Peyer's patch (tissue), 4 donors: ENCODE measurements at regions not wholly inside any gene's neighbourhood (a gene's known extent, or its start where the extent isn't known, plus 50 kb on each side); places are given as distances from the start of the nearest gene placed in this dataset.
"Not testable (repeated sequence)": the region's sequence is repeated elsewhere in the genome, so short reads cannot be mapped to it uniquely, and the experiment has no call there.

Source experiments
- DNase-seq, 3 donors: peaks; one replicate each; pipeline ENCODE4 v3.0.0-alpha.2; 2017 to 2019
- H3K27ac ChIP-seq, 4 donors: fragments of 200-600 bp; sonication (generic); one replicate each; pipeline ENCODE4 v1.5.1; 2016 to 2019
- H3K27me3 ChIP-seq, 2 donors: fragments of 200-600 bp; sonication (generic); one replicate each; pipeline ENCODE4 v1.5.1; 2019
- H3K36me3 ChIP-seq, 3 donors: fragments of 200-600 bp; sonication (generic); one replicate each; pipeline ENCODE4 v1.5.1; 2016 to 2019
- H3K4me1 ChIP-seq, 4 donors: fragments of 200-600 bp; sonication (generic); one replicate each; pipeline ENCODE4 v1.5.1; 2016 to 2019
- H3K4me3 ChIP-seq, 4 donors: fragments of 200-600 bp; sonication (generic); 1 replicate in 3 of 4; 2 replicates in 1 of 4; pipeline ENCODE4 v1.5.1; 2016 to 2019; ENCODE audit warnings: mild to moderate bottlenecking in 1 of 4
- H3K9me3 ChIP-seq, 4 donors: fragments of 200-600 bp; sonication (generic); one replicate each; pipeline ENCODE4 v1.5.1; 2016 to 2019; ENCODE audit warnings: mild to moderate bottlenecking in 1 of 4
- CTCF ChIP-seq, 6 experiments: fragments of 450-650 bp in 4 of 6; fragments of 200-600 bp in 2 of 6; sonication (generic) in 1 of 6; IDR thresholded peaks; one replicate each; pipeline ENCODE4 v1.5.1; 2017 to 2019; ENCODE audit warnings: antibody characterized with exemption in 6 of 6, mild to moderate bottlenecking in 3 of 6, moderate library complexity in 1 of 6
- POLR2A ChIP-seq, 2 donors: fragments of 450-650 bp; IDR thresholded peaks; one replicate each; pipeline ENCODE4 v1.5.1; 2017; ENCODE audit warnings: antibody characterized with exemption in 2 of 2, mild to moderate bottlenecking in 2 of 2, moderate library complexity in 2 of 2

- not testable (repeated sequence) for H3K9me3 ChIP-seq, H3K4me3 ChIP-seq, H3K27me3 ChIP-seq, H3K27ac ChIP-seq, DNase-seq, H3K4me1 ChIP-seq, H3K36me3 ChIP-seq
These were observed 169.0 kb downstream of the USP22 start for GRCh38 chr17:20873688-20874328.

- DNase-seq: not testable (repeated sequence)
These were observed 165.4 kb downstream of the USP22 start for GRCh38 chr17:20877384-20877783.

GRCh38 chr17:20890338-20890737 is 152.5 kb downstream of the USP22 start:
- no peaks in the 10 kb centered on the region for H3K9me3 ChIP-seq
- no peak overlapping the region for H3K4me3 ChIP-seq
- H3K36me3 ChIP-seq: no peaks in the 10 kb centered on the region
- H3K27ac ChIP-seq: no peak overlapping the region
- DNase-seq: no peak
- H3K27me3 ChIP-seq: no peaks in the 10 kb centered on the region
- H3K4me1 ChIP-seq: no peaks in the 10 kb centered on the region
- TF ChIP-seq CTCF (IDR thresholded peaks at IDR 0.05): no peak

More at GRCh38 chr17:20877384-20877783, 165.4 kb downstream of the USP22 start:
- H3K9me3 ChIP-seq, H3K27me3 ChIP-seq, H3K4me3 ChIP-seq, H3K36me3 ChIP-seq, H3K27ac ChIP-seq, H3K4me1 ChIP-seq: not testable (repeated sequence)

GRCh38 chr17:20895426-20895825 is 147.4 kb downstream of the USP22 start:
- not testable (repeated sequence) for H3K4me1 ChIP-seq, H3K36me3 ChIP-seq, H3K9me3 ChIP-seq, H3K27me3 ChIP-seq, H3K27ac ChIP-seq, H3K4me3 ChIP-seq, DNase-seq

- H3K27ac ChIP-seq: no peak overlapping the region
- H3K36me3 ChIP-seq: no peaks in the 10 kb centered on the region
- H3K4me1 ChIP-seq: no peaks in the 10 kb centered on the region
- DNase-seq: no peak
- TF ChIP-seq CTCF (IDR thresholded peaks at IDR 0.05) (peak in 1 of 6 experiments; percentile 4), POLR2A (IDR thresholded peaks at IDR 0.05) (no peak)
- no peak overlapping the region for H3K4me3 ChIP-seq
- no peaks in the 10 kb centered on the region for H3K9me3 ChIP-seq
- no peaks in the 10 kb centered on the region for H3K27me3 ChIP-seq
These were observed 146.6 kb downstream of the USP22 start for GRCh38 chr17:20896153-20896649.

- not testable (repeated sequence) for H3K9me3 ChIP-seq, DNase-seq, H3K4me3 ChIP-seq, H3K4me1 ChIP-seq, H3K36me3 ChIP-seq, H3K27ac ChIP-seq, H3K27me3 ChIP-seq
These were observed 144.1 kb downstream of the USP22 start for GRCh38 chr17:20898726-20899125.

- not testable (repeated sequence) for H3K27ac ChIP-seq, DNase-seq, H3K9me3 ChIP-seq, H3K36me3 ChIP-seq, H3K4me1 ChIP-seq, H3K4me3 ChIP-seq, H3K27me3 ChIP-seq
These were observed 140.3 kb downstream of the USP22 start for GRCh38 chr17:20902496-20902895.

- not testable (repeated sequence) for H3K4me1 ChIP-seq, H3K9me3 ChIP-seq, H3K27me3 ChIP-seq, H3K4me3 ChIP-seq, DNase-seq, H3K36me3 ChIP-seq, H3K27ac ChIP-seq
These were observed 139.3 kb downstream of the USP22 start for GRCh38 chr17:20903549-20903948.
